ENCODE measurements at regions not wholly inside any gene's neighbourhood (a gene's known extent, or its start where the extent isn't known, plus 50 kb on each side); places are given as distances from the start of the nearest gene placed in this dataset.

GRCh38 chr16:77556201-77556873 lies 121.5 kb upstream of the ADAMTS18 start:
- no peaks in the 10 kb centered on the region for H3K27me3 ChIP-seq
- H3K4me1 ChIP-seq, result no peaks in the 10 kb centered on the region
- H3K36me3 ChIP-seq, result no peaks in the 10 kb centered on the region
- ATAC-seq, result no peak
- no peak for TF ChIP-seq CTCF (IDR thresholded peaks at IDR 0.05)
- WGBS, 2 donors, result 55 to 59% methylated on average over 10 of the region's 10 CpGs
- DNase-seq, result no peak
- H3K4me3 ChIP-seq, result no peak overlapping the region
- no peaks in the 10 kb centered on the region for H3K9me3 ChIP-seq
- intact Hi-C loops (cut with DNase I), result no loop called here
- H3K27ac ChIP-seq, result no peak overlapping the region
- no peak for FAIRE-seq

- WGBS, 2 donors, result 11 to 49% methylated on average over 2 of the region's 2 CpGs
- Histone ChIP-seq H3K4me3 (no peak overlapping the region), H3K4me1 (no peaks in the 10 kb centered on the region), H3K36me3 (no peaks in the 10 kb centered on the region), H3K9me3 (no peaks in the 10 kb centered on the region), H3K27me3 (no peaks in the 10 kb centered on the region), H3K27ac (no peak overlapping the region)
- no peak for FAIRE-seq
- no peak for ATAC-seq
- DNase-seq, result no peak
- intact Hi-C loops (cut with DNase I), result no loop called here
- no peak for TF ChIP-seq CTCF (IDR thresholded peaks at IDR 0.05)
These were observed 122.6 kb upstream of the ADAMTS18 start for GRCh38 chr16:77557385-77557784.

GRCh38 chr16:77558786-77559185 lies 124.0 kb upstream of the ADAMTS18 start:
- no peaks in the 10 kb centered on the region for H3K27me3 ChIP-seq
- FAIRE-seq (no peak), ATAC-seq (no peak), DNase-seq (no peak)
- intact Hi-C loops (cut with DNase I), result no loop called here
- no peak overlapping the region for H3K4me3 ChIP-seq
- no peaks in the 10 kb centered on the region for H3K9me3 ChIP-seq
- 44 to 59% methylated on average over 2 of the region's 2 CpGs for WGBS, 2 donors
- no peak overlapping the region for H3K27ac ChIP-seq
- no peak for TF ChIP-seq CTCF (IDR thresholded peaks at IDR 0.05)
- H3K36me3 ChIP-seq, result no peaks in the 10 kb centered on the region
- H3K4me1 ChIP-seq, result no peaks in the 10 kb centered on the region

GRCh38 chr16:77562497-77562896 lies 127.7 kb upstream of the ADAMTS18 start:
- Histone ChIP-seq H3K4me3 (no peak overlapping the region), H3K4me1 (no peaks in the 10 kb centered on the region), H3K27ac (no peak overlapping the region), H3K9me3 (no peaks in the 10 kb centered on the region), H3K27me3 (no peaks in the 10 kb centered on the region), H3K36me3 (no peaks in the 10 kb centered on the region)
- intact Hi-C loops (cut with DNase I), result no loop called here
- FAIRE-seq, result no peak
- DNase-seq, result no peak
- no peak for TF ChIP-seq CTCF (IDR thresholded peaks at IDR 0.05)
- ATAC-seq, result no peak

GRCh38 chr16:77564791-77565390 lies 130.1 kb upstream of the ADAMTS18 start:
- no peak for TF ChIP-seq CTCF (IDR thresholded peaks at IDR 0.05)
- no peaks in the 10 kb centered on the region for H3K36me3 ChIP-seq
- 40 to 50% methylated on average over 5 of the region's 5 CpGs for WGBS, 2 donors
- no peak overlapping the region for H3K27ac ChIP-seq
- H3K9me3 ChIP-seq, result no peaks in the 10 kb centered on the region
- no peaks in the 10 kb centered on the region for H3K4me1 ChIP-seq
- H3K27me3 ChIP-seq, result no peaks in the 10 kb centered on the region
- FAIRE-seq (no peak), DNase-seq (no peak), ATAC-seq (no peak)
- intact Hi-C loops (cut with DNase I), result no loop called here
- no peak overlapping the region for H3K4me3 ChIP-seq

Measured in pancreas (tissue), 10 donors.